GM18505 (cell line): ENCODE measurements at regions not wholly inside any gene's neighbourhood (a gene's known extent, or its start where the extent isn't known, plus 50 kb on each side); places are given as distances from the start of the nearest gene placed in this dataset.
"Not testable (repeated sequence)": the region's sequence is repeated elsewhere in the genome, so short reads cannot be mapped to it uniquely, and the experiment has no call there.

ENCODE experiments used
- ATAC-seq: cut with Tn5 transposase; IDR thresholded peaks from one replicate; pipeline ENCODE4 v1.9.1; 2021; ENCODE audit not compliant: unreplicated experiment
- POLR2A ChIP-seq: IDR thresholded peaks from 4 replicates; pipeline ENCODE4 v1.6.1; 2011; ENCODE audit warnings: borderline replicate concordance; ENCODE audit not compliant: insufficient read depth, insufficient read length; ENCODE audit errors: extremely low read depth

- TF ChIP-seq POLR2A: no peak
- no peak for ATAC-seq
These were observed 62.6 kb downstream of the DUSP6 start for GRCh38 chr12:89289720-89290119.

- ATAC-seq: no peak
- no peak for TF ChIP-seq POLR2A
These were observed 63.3 kb downstream of the DUSP6 start for GRCh38 chr12:89288959-89289358.

- ATAC-seq: no peak
- no peak for TF ChIP-seq POLR2A
These were observed 65.8 kb downstream of the DUSP6 start for GRCh38 chr12:89286501-89286900.

DNA sequence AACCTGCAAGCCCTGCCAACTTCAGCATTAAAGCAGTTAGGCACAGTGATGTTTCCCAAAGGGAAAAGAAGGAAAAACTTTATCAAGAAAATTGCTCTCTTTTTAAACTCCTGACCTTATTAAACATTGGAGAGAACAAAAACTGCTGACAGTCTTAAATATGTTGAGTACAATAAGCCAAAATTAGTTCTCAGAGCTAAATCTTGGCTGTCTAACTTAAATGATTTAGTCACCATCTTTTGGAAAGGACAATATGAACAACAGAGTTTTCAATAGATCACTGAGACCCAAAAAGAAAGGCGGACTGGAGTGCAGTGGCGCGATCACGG, 70.8 kb downstream of the DUSP6 start:
- no peak for TF ChIP-seq POLR2A
- no peak for ATAC-seq

DNA sequence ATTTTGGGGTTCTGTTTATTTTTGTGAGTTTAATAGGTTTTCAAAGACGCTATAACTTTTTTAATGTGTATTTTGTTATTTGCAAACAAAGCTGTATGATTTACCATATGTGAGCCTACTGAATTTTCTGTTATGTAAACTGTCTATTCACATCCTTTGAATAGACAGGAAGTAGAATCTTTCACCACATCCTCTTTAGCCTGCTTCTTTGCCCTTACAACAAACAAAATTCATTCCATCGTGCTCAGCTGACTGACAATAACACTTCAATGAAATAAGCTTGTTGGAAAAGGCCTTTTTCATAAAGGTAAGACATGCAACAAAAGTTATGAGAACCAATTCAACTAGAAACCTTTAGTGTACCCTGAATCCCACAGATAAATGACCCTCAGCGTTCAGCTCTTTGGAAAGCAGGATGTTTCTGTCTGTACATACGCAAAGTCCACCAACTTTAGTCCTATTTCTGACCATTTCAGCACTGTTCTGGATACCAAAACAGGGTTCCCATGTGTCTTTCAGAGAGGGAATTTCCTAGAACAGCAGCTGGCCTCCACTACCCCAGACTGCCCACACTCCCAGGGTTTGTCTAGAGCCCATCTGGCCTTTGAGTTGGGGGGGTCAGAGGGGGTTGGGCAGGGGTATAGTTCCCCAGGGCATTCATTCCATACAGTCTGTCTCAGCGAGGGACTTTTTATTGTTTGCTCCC, 71.3 kb downstream of the DUSP6 start:
- ATAC-seq: no peak
- TF ChIP-seq POLR2A: no peak

DNA sequence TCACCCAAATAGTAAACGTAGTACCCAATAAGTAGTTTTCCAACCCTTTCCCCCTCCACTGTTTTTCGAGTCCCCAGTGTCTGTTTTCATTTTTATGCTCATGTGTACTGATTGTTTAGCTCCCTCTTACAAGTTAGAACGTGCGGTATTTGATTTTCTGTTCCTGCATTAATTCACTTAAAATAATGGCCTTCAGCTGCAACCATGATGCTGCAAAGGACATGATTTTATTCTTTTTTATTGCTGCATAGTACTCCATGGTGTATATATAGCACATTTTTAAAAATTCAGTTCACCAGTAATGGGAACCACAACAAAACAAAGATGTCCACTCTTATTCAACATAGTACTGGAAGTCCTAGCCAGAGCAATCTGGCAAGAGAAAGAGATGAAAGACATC, 72.8 kb downstream of the DUSP6 start:
- no peak for TF ChIP-seq POLR2A
- ATAC-seq: no peak

DNA sequence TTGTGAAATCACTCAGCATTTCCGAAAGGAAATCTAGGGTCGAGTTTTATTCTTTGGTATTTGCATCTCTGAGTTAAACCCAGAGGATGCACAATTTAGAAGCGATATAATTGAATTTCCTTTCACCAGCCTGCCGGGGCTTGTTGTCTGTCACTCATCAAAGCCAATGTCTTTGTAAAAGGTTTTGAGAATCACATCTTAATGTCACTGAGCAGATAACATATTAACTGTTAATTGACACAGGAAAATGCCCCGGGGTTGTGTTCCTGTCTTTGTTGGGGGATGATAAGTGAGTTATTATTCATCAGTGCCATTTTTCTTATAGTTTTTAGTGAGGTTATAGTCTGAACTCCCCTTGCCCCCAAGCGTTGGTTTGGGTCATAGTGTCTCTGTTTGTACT, 73.4 kb downstream of the DUSP6 start:
- TF ChIP-seq POLR2A: no peak
- no peak for ATAC-seq

- TF ChIP-seq POLR2A: no peak
- no peak for ATAC-seq
These were observed 74.1 kb downstream of the DUSP6 start for GRCh38 chr12:89278169-89278568.

DNA sequence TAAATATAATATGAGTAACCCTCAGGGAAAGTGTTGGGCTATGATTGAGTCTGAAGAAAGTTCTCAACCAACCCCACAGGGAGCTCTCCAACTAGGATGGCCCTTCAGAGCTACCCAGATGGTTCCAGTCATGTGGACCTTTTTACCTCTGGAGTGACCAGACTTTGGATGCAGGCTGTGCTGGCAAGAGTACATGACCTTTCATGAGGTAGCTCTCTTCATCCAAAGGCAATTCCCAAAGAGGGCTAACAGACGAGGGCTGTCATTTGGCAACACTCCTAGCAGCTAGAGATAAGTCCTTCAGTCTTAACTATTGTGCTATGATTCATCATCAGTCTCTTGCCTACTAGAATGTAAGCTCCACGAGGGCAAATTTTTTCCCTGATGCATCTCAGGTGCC, 75.4 kb downstream of the DUSP6 start:
- TF ChIP-seq POLR2A: no peak
- ATAC-seq: no peak

GRCh38 chr12:89273525-89273924, 78.8 kb downstream of the DUSP6 start:
- no peak for TF ChIP-seq POLR2A
- ATAC-seq: no peak

DNA sequence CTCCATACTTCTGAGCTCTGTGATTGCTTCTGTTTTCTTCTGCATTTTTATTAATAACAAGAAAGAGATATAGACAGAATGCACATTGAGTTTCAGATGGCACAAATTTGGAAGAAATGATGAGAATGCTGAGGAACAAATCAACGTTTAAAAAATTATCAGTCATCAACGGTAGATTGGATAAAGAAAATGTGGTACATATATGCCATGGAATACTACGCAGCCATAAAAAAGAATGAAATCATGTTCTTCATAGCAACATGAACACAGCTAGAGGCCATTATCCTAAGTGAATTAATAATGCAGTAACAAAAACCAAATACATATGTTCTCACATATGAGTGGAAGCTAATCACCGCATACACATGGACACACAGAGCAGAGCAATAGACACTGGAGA, 81.8 kb downstream of the DUSP6 start:
- ATAC-seq: no peak
- TF ChIP-seq POLR2A: no peak

DNA sequence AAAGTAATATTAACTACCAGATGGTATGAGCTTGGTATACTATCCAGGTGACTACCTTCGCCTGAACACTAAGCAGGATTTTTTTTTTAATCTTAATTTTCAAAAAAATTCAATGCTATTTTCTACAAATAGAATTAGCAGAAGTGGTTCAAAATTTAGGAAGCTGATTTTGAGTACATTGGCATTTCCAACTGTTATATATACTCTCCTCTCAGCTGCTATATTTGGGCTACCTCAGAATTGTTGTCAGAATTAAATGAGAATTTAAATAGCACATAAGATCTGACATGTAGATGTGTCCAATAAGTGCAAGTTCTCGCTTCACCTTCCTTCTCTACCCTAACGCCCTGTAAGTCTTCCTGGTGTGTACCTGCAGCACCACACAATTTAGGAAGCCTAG, 83.1 kb downstream of the DUSP6 start:
- ATAC-seq: no peak
- TF ChIP-seq POLR2A: no peak

DNA sequence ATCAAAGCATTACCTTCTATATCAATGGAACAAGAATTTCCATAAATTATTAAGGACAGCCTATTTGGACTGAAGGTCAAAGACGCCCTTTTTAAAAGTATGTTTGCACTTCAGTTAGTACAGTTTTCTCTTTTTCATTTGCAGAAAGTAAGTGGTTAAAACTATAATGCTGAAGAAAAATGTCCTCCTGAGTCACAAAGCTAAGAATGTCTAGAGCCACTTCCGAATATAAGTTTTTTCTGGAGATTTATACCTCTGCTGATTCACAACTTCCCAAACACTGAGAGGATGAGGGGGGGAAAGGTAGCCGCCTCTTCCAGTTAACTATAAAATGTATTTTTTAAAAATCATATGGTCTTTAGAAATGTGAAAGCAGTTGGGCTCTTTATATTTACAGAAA, 84.9 kb downstream of the DUSP6 start:
- no peak for TF ChIP-seq POLR2A
- no peak for ATAC-seq

GRCh38 chr12:89266574-89267188, 85.6 kb downstream of the DUSP6 start:
- ATAC-seq: not testable (repeated sequence)

GRCh38 chr12:89264837-89265236, 87.5 kb downstream of the DUSP6 start:
- no peak for ATAC-seq
- TF ChIP-seq POLR2A: no peak
